Stimulated activated naive CD8-positive, alpha-beta T cell treated with anti-CD3 and anti-CD28 coated beads, Interleukin-15, amount 100 ng/mL, for 72 hours (primary cell): ENCODE measurements at regions not wholly inside any gene's neighbourhood (a gene's known extent, or its start where the extent isn't known, plus 50 kb on each side); places are given as distances from the start of the nearest gene placed in this dataset.
"Not testable (repeated sequence)": the region's sequence is repeated elsewhere in the genome, so short reads cannot be mapped to it uniquely, and the experiment has no call there.

Source experiments
- ATAC-seq: fragments of 150-1000 bp; cut with Tn5 transposase; 2 replicates; pipeline ENCODE4 v1.10.0; 2021; ENCODE audit warnings: mild to moderate bottlenecking, moderate library complexity
- DNase-seq, 2 donors: peaks; one replicate each; pipeline ENCODE4 v3.0.0; 2021 to 2022
- H3K27ac Mint-ChIP-seq, 2 donors: one replicate each; pipeline ENCODE4 v1.8.0; 2022; ENCODE audit warnings: mild to moderate bottlenecking in 2 of 2, mixed read lengths in 2 of 2, moderate library complexity in 2 of 2
- H3K27me3 Mint-ChIP-seq: one replicate; pipeline ENCODE4 v1.8.0; 2022; ENCODE audit warnings: mixed read lengths
- H3K4me1 Mint-ChIP-seq: one replicate; pipeline ENCODE4 v1.8.0; 2022; ENCODE audit warnings: mild to moderate bottlenecking, mixed read lengths
- H3K4me3 Mint-ChIP-seq, 2 donors: one replicate each; pipeline ENCODE4 v1.8.0; 2022; ENCODE audit warnings: mild to moderate bottlenecking in 2 of 2, mixed read lengths in 2 of 2, moderate library complexity in 1 of 2
- H3K9me3 Mint-ChIP-seq, 2 donors: one replicate each; pipeline ENCODE4 v1.8.0; 2022; ENCODE audit warnings: mixed read lengths in 2 of 2

DNA sequence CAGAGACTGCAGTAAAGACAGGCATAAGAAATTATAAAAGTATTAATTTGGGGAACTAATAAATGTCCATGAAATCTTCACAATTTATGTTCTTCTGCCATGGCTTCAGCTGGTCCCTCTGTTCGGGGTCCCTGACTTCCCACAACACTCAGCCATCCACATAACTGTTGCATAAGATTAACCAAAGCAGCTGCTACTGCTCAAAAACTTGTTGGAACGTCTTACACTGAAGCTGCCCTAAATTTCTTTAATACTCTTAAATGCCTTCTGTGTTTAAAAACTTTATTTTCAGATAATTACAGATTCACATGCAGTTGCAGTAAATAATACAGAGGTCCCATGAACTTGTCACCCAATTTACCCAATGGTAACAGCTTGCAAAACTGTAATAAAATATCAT, 193.1 kb upstream of the DTNA start:
- H3K4me3 Mint-ChIP-seq, H3K4me1 Mint-ChIP-seq, ATAC-seq: not testable (repeated sequence)

DNA sequence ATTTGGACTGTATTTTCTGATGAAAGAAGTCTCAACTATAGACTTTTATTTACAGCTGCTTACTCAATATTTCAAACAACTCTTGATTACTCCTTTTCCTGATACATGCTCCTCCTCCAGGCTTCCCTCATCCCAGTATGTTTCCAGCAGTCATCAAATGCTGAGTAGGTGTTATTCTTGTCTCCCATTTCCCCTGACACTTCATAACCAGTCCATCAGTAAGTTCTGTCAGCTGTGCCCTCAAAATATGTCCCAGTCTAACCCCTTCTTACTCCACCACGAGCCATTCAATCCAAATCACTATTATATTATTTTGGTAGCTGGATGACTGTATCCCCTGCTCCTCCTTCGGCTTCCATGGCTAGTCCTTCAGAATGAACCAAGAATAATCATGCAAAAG, 189.1 kb upstream of the DTNA start:
- DNase-seq (no peak), ATAC-seq (no peak)
- H3K4me3 Mint-ChIP-seq: no peak overlapping the region
- H3K4me1 Mint-ChIP-seq: no peaks in the 10 kb centered on the region
- peaks cover 11 to 14% of the 10 kb centered on the region in 2 donors for H3K9me3 Mint-ChIP-seq
- no peaks in the 10 kb centered on the region for H3K27me3 Mint-ChIP-seq
- no peak overlapping the region for H3K27ac Mint-ChIP-seq

More for the DNA sequence above, 193.1 kb upstream of the DTNA start:
- H3K27ac Mint-ChIP-seq, DNase-seq, H3K27me3 Mint-ChIP-seq: not testable (repeated sequence)
- peaks cover 16 to 23% of the 10 kb centered on the region in 2 donors for H3K9me3 Mint-ChIP-seq

DNA sequence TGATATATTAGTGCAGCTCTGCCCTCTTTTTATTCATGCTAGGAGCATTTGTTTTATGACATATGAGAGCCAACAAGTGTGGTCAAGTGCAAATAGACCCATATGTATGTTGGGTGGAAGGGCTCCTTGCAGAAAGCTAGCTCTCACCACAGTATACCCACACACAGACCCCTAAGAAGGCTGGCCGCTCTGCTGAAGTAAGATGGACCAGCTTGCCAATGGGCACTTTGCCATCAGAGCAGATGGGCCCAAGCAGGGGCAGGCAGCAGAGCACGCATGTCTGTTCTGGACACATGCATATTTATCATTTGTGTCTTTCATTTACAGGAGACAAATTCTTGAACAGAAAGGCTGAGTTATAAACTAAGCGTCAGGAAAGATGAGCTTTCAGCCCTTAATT, 187.5 kb upstream of the DTNA start:
- ATAC-seq (no peak), DNase-seq (no peak)
- no peak overlapping the region for H3K27ac Mint-ChIP-seq
- no peaks in the 10 kb centered on the region for H3K4me1 Mint-ChIP-seq
- H3K4me3 Mint-ChIP-seq: no peak overlapping the region
- peaks cover under 1 to 7% of the 10 kb centered on the region in 2 donors for H3K9me3 Mint-ChIP-seq
- H3K27me3 Mint-ChIP-seq: no peaks in the 10 kb centered on the region

DNA sequence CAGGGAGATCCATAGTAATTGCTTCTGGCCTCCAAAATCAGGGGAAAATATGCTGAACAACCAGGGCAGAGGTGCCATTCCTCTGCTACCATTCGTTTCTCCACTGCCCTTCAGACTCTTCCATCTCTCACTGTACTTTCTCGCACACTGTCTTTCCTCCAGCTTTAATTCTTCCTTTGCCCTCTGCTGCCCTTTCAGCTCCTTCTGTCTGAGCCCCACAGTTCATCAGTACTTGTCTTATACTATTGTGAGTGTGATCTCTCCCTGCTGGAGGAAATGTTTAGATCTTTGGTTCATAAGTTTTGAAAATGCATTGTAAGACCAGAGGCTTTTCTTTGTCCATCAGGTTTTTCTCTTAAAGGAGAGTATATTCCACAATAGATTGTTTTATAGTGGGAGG, 184.9 kb upstream of the DTNA start:
- Mint-ChIP-seq H3K4me1 (no peaks in the 10 kb centered on the region), H3K9me3 (no peaks in the 10 kb centered on the region), H3K27ac (no peak overlapping the region), H3K27me3 (no peaks in the 10 kb centered on the region), H3K4me3 (no peak overlapping the region)
- ATAC-seq: no peak
- DNase-seq: no peak

- Mint-ChIP-seq H3K27ac (no peak overlapping the region), H3K4me1 (no peaks in the 10 kb centered on the region), H3K4me3 (no peak overlapping the region), H3K27me3 (no peaks in the 10 kb centered on the region), H3K9me3 (peaks cover 0 to 5% of the 10 kb centered on the region in 2 donors)
- ATAC-seq (no peak), DNase-seq (no peak)
These were observed 181.9 kb upstream of the DTNA start for GRCh38 chr18:34528177-34528576.

- DNase-seq (no peak), ATAC-seq (no peak)
- Mint-ChIP-seq H3K27ac (no peak overlapping the region), H3K4me3 (no peak overlapping the region), H3K4me1 (no peaks in the 10 kb centered on the region), H3K27me3 (no peaks in the 10 kb centered on the region), H3K9me3 (peaks cover 0 to 5% of the 10 kb centered on the region in 2 donors)
These were observed 180.5 kb upstream of the DTNA start for GRCh38 chr18:34529358-34530335.

GRCh38 chr18:34531110-34531509, 179.0 kb upstream of the DTNA start:
- Mint-ChIP-seq H3K27ac (no peak overlapping the region), H3K9me3 (peaks cover 0 to 5% of the 10 kb centered on the region in 2 donors), H3K27me3 (no peaks in the 10 kb centered on the region), H3K4me1 (no peaks in the 10 kb centered on the region), H3K4me3 (no peak overlapping the region)
- no peak for ATAC-seq
- no peak for DNase-seq

GRCh38 chr18:34534642-34535041, 175.5 kb upstream of the DTNA start:
- H3K27me3 Mint-ChIP-seq, H3K27ac Mint-ChIP-seq, ATAC-seq, H3K4me1 Mint-ChIP-seq, H3K4me3 Mint-ChIP-seq, H3K9me3 Mint-ChIP-seq, DNase-seq: not testable (repeated sequence)

GRCh38 chr18:34540897-34541296, 169.2 kb upstream of the DTNA start:
- no peak for ATAC-seq
- H3K27me3 Mint-ChIP-seq: no peaks in the 10 kb centered on the region

GRCh38 chr18:34542625-34543024, 167.5 kb upstream of the DTNA start:
- Mint-ChIP-seq H3K4me1 (no peaks in the 10 kb centered on the region), H3K27me3 (no peaks in the 10 kb centered on the region), H3K9me3 (no peaks in the 10 kb centered on the region), H3K4me3 (no peak overlapping the region), H3K27ac (peak overlapping the region in 1 of 2 donors; percentile 61)
- ATAC-seq (no peak), DNase-seq (no peak)

More at GRCh38 chr18:34540897-34541296, 169.2 kb upstream of the DTNA start:
- Mint-ChIP-seq H3K27ac (no peak overlapping the region), H3K9me3 (no peaks in the 10 kb centered on the region), H3K4me3 (no peak overlapping the region), H3K4me1 (no peaks in the 10 kb centered on the region)
- no peak for DNase-seq

DNA sequence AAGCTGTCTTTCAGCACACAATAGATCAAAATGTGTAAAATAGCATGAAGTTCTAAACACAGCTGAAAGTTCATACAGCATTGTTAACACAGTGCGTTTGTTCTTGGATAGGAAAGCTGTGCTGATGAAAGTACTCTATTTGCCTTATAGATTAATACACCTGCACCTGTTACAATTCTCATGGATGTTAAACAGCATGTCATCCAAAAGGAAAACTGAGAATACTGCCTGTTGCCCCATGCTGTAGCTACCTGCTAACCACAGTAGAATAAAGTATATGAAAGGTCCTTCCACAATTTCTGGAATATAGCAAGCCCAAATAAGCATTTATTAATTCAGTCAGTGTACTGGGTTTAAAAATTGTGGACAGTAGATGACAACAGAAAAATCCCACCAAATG, 166.7 kb upstream of the DTNA start:
- no peaks in the 10 kb centered on the region for H3K9me3 Mint-ChIP-seq
- no peaks in the 10 kb centered on the region for H3K27me3 Mint-ChIP-seq
- no peak overlapping the region for H3K27ac Mint-ChIP-seq
- no peak overlapping the region for H3K4me3 Mint-ChIP-seq
- ATAC-seq: no peak
- H3K4me1 Mint-ChIP-seq: no peaks in the 10 kb centered on the region
- DNase-seq: no peak

DNA sequence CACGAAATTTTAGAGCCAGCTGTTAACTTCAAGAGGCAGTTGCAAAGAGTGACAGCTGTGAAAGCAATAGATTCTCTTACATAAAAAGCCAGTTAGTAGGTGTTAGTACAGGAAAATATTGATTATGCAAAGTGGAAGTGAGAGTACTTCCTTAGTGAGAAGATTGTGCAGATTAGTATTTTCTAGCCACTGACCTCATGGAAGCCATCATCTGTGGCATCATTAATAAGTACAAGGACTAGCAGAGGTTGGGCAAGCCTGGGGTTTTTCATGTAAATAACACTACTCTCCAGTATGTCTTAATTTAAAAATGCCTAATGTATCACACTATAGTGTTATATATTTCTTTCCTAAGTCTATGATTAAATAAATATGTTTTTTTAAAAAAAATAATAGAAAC, 166.2 kb upstream of the DTNA start:
- no peaks in the 10 kb centered on the region for H3K4me1 Mint-ChIP-seq
- ATAC-seq (no peak), DNase-seq (no peak)
- H3K27me3 Mint-ChIP-seq: no peaks in the 10 kb centered on the region
- H3K9me3 Mint-ChIP-seq: no peaks in the 10 kb centered on the region
- no peak overlapping the region for H3K4me3 Mint-ChIP-seq
- no peak overlapping the region for H3K27ac Mint-ChIP-seq

GRCh38 chr18:34544930-34545329, 165.2 kb upstream of the DTNA start:
- ATAC-seq (no peak), DNase-seq (no peak)
- Mint-ChIP-seq H3K4me3 (no peak overlapping the region), H3K27ac (no peak overlapping the region), H3K9me3 (no peaks in the 10 kb centered on the region), H3K4me1 (no peaks in the 10 kb centered on the region), H3K27me3 (no peaks in the 10 kb centered on the region)

- ATAC-seq: no peak
- DNase-seq: no peak
- Mint-ChIP-seq H3K27ac (no peak overlapping the region), H3K9me3 (no peaks in the 10 kb centered on the region), H3K4me1 (no peaks in the 10 kb centered on the region), H3K27me3 (no peaks in the 10 kb centered on the region), H3K4me3 (no peak overlapping the region)
These were observed 161.8 kb upstream of the DTNA start for GRCh38 chr18:34548120-34548972.

- no peaks in the 10 kb centered on the region for H3K4me1 Mint-ChIP-seq
- H3K4me3 Mint-ChIP-seq: no peak overlapping the region
- no peak overlapping the region for H3K27ac Mint-ChIP-seq
- no peaks in the 10 kb centered on the region for H3K9me3 Mint-ChIP-seq
- H3K27me3 Mint-ChIP-seq: no peaks in the 10 kb centered on the region
- ATAC-seq: no peak
- no peak for DNase-seq
These were observed 161.2 kb upstream of the DTNA start for GRCh38 chr18:34548973-34549294.

DNA sequence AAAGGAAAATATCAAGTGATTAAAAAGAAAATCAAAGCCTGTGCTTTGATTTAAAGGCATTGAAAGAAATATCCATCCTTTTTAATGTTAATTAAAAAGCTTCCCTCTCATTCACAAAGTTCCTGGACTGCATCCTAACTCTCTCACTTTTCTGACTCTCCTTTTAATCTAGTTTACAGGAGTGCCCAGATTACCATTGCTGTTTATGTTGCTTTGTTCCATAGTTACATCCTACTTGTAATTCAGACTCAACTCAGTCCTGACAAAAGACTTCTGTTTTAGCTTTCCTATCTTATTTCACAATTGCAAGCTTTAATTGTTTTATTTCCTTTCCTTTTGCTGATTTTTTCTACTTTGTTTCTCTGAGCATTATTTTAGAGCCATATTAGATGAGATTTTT, 160.7 kb upstream of the DTNA start:
- Mint-ChIP-seq H3K27me3 (no peaks in the 10 kb centered on the region), H3K9me3 (no peaks in the 10 kb centered on the region), H3K27ac (no peak overlapping the region), H3K4me3 (no peak overlapping the region), H3K4me1 (no peaks in the 10 kb centered on the region)
- DNase-seq: no peak
- no peak for ATAC-seq
